Neural progenitor cell (in vitro differentiated cells): ENCODE measurements at regions not wholly inside any gene's neighbourhood (a gene's known extent, or its start where the extent isn't known, plus 50 kb on each side); places are given as distances from the start of the nearest gene placed in this dataset.

Source experiments
- DNase-seq: peaks from one replicate; pipeline ENCODE4 v3.0.0-alpha.2; 2016; ENCODE audit warnings: low spot score
- H2AFZ ChIP-seq: fragments of 200-600 bp; sonication (generic); replicated peaks from 2 replicates; pipeline ENCODE4 v1.6.1; 2016; ENCODE audit warnings: antibody characterized with exemption
- H3F3A ChIP-seq: fragments of 200-600 bp; sonication (generic); 2 replicates; pipeline ENCODE4 v1.6.1; 2016; ENCODE audit warnings: antibody characterized with exemption, low read depth
- H3K27ac ChIP-seq: fragments of 200-600 bp; sonication (generic); 2 replicates; pipeline ENCODE4 v1.5.1; 2016; ENCODE audit warnings: mild to moderate bottlenecking
- H3K27me3 ChIP-seq: fragments of 200-600 bp; sonication (generic); 2 replicates; pipeline ENCODE4 v1.6.1; 2016; ENCODE audit warnings: mild to moderate bottlenecking, moderate library complexity
- H3K36me3 ChIP-seq: fragments of 200-600 bp; sonication (generic); 2 replicates; pipeline ENCODE4 v1.5.1; 2016
- H3K4me1 ChIP-seq: fragments of 200-600 bp; sonication (generic); 2 replicates; pipeline ENCODE4 v1.6.1; 2016; ENCODE audit warnings: mixed run types
- H3K4me2 ChIP-seq: fragments of 200-600 bp; sonication (generic); 2 replicates; pipeline ENCODE4 v1.6.1; 2016
- H3K4me3 ChIP-seq: fragments of 200-600 bp; sonication (generic); 2 replicates; pipeline ENCODE4 v1.5.1; 2016
- H3K79me2 ChIP-seq: fragments of 200-600 bp; sonication (generic); 2 replicates; pipeline ENCODE4 v1.6.1; 2016; ENCODE audit warnings: low read depth
- H3K9ac ChIP-seq: fragments of 200-600 bp; sonication (generic); 2 replicates; pipeline ENCODE4 v1.6.1; 2016
- H3K9me3 ChIP-seq: fragments of 200-600 bp; sonication (generic); 2 replicates; pipeline ENCODE4 v1.5.1; 2016; ENCODE audit warnings: low read depth
- H4K20me1 ChIP-seq: fragments of 200-600 bp; sonication (generic); 2 replicates; pipeline ENCODE4 v1.6.1; 2016; ENCODE audit warnings: low read depth
- H3K27ac Mint-ChIP-seq: 3 replicates; pipeline ENCODE4 v1.8.0; 2021; ENCODE audit warnings: mixed read lengths
- H3K27me3 Mint-ChIP-seq: 2 replicates; pipeline ENCODE4 v1.8.0; 2022; ENCODE audit warnings: low read depth, mild to moderate bottlenecking, inconsistent platforms, moderate library complexity, mixed read lengths; ENCODE audit not compliant: insufficient read depth
- H3K36me3 Mint-ChIP-seq: 3 replicates; pipeline ENCODE4 v1.8.0; 2021; ENCODE audit warnings: mixed read lengths
- H3K4me1 Mint-ChIP-seq: 3 replicates; pipeline ENCODE4 v1.8.0; 2021; ENCODE audit warnings: mixed read lengths
- H3K4me3 Mint-ChIP-seq: 3 replicates; pipeline ENCODE4 v1.8.0; 2021; ENCODE audit warnings: mild to moderate bottlenecking, moderate library complexity, mixed read lengths
- H3K9me3 Mint-ChIP-seq: 3 replicates; pipeline ENCODE4 v1.8.0; 2020; ENCODE audit warnings: mixed read lengths
- CTCF ChIP-seq: fragments of 200-600 bp; sonication (generic); IDR thresholded peaks from 2 replicates; pipeline ENCODE4 v1.5.1; 2017; ENCODE audit warnings: antibody characterized with exemption, mild to moderate bottlenecking
- EZH2 ChIP-seq: fragments of 200-600 bp; sonication (generic); IDR thresholded peaks from 2 replicates; pipeline ENCODE4 v1.6.1; 2017; ENCODE audit warnings: antibody characterized with exemption, mild to moderate bottlenecking, moderate library complexity
- EZH2phosphoT487 ChIP-seq: fragments of 200-600 bp; sonication (generic); IDR thresholded peaks from 2 replicates; pipeline ENCODE4 v1.6.1; 2017; ENCODE audit warnings: antibody characterized with exemption

- H3K27me3 ChIP-seq: no peaks in the 10 kb centered on the region
- peaks cover 19% of the 10 kb centered on the region for H3K4me1 Mint-ChIP-seq
These were observed 128.2 kb upstream of the SDK1 start for GRCh38 chr7:3172768-3173280.

GRCh38 chr7:3174515-3175284 is 126.4 kb upstream of the SDK1 start:
- Mint-ChIP-seq H3K9me3 (peaks cover 9% of the 10 kb centered on the region), H3K4me1 (peaks cover 19% of the 10 kb centered on the region), H3K36me3 (peaks cover 2% of the 10 kb centered on the region), H3K4me3 (no peak overlapping the region), H3K27ac (no peak overlapping the region), H3K27me3 (peaks cover 14% of the 10 kb centered on the region)
- H3K4me1 ChIP-seq: no peaks in the 10 kb centered on the region
- H3K36me3 ChIP-seq: no peaks in the 10 kb centered on the region
- no peaks in the 10 kb centered on the region for H3K79me2 ChIP-seq
- H3K4me3 ChIP-seq: no peak overlapping the region
- no peaks in the 10 kb centered on the region for H3F3A ChIP-seq
- no peaks in the 10 kb centered on the region for H4K20me1 ChIP-seq
- no peak overlapping the region for H3K27ac ChIP-seq
- no peak overlapping the region for H3K4me2 ChIP-seq
- H2AFZ ChIP-seq: no peak overlapping the region
- H3K9me3 ChIP-seq: no peaks in the 10 kb centered on the region
- TF ChIP-seq EZH2: no peak
- TF ChIP-seq EZH2phosphoT487: no peak
- no peak for TF ChIP-seq CTCF
- H3K27me3 ChIP-seq: no peaks in the 10 kb centered on the region
- no peak for DNase-seq
- no peak overlapping the region for H3K9ac ChIP-seq

More at GRCh38 chr7:3172768-3173280, 128.2 kb upstream of the SDK1 start:
- H3K27ac Mint-ChIP-seq: peak overlapping the region; percentile 71
- TF ChIP-seq EZH2phosphoT487 (no peak), CTCF (no peak), EZH2 (no peak)
- no peak overlapping the region for H3K27ac ChIP-seq
- H3K4me3 ChIP-seq: no peak overlapping the region
- no peaks in the 10 kb centered on the region for H3K36me3 ChIP-seq
- H3F3A ChIP-seq: no peaks in the 10 kb centered on the region
- H3K79me2 ChIP-seq: no peaks in the 10 kb centered on the region
- peaks cover 9% of the 10 kb centered on the region for H3K9me3 Mint-ChIP-seq
- H4K20me1 ChIP-seq: no peaks in the 10 kb centered on the region
- no peak overlapping the region for H3K9ac ChIP-seq
- H3K36me3 Mint-ChIP-seq: peaks cover 2% of the 10 kb centered on the region
- DNase-seq: no peak
- peaks cover 20% of the 10 kb centered on the region for H3K27me3 Mint-ChIP-seq
- H3K4me2 ChIP-seq: no peak overlapping the region
- H3K4me1 ChIP-seq: no peaks in the 10 kb centered on the region
- no peak overlapping the region for H2AFZ ChIP-seq
- H3K4me3 Mint-ChIP-seq: no peak overlapping the region
- H3K9me3 ChIP-seq: no peaks in the 10 kb centered on the region

GRCh38 chr7:3175285-3175902 is 125.7 kb upstream of the SDK1 start:
- Histone ChIP-seq H3K9ac (no peak overlapping the region), H3K27ac (no peak overlapping the region), H3K36me3 (no peaks in the 10 kb centered on the region), H3F3A (no peaks in the 10 kb centered on the region), H3K4me3 (no peak overlapping the region), H3K79me2 (no peaks in the 10 kb centered on the region), H3K27me3 (no peaks in the 10 kb centered on the region), H3K9me3 (no peaks in the 10 kb centered on the region), H3K4me1 (no peaks in the 10 kb centered on the region), H3K4me2 (no peak overlapping the region), H4K20me1 (no peaks in the 10 kb centered on the region), H2AFZ (no peak overlapping the region)
- Mint-ChIP-seq H3K36me3 (peaks cover 1% of the 10 kb centered on the region), H3K27me3 (peaks cover 14% of the 10 kb centered on the region), H3K4me1 (peaks cover 19% of the 10 kb centered on the region), H3K27ac (peak overlapping the region; percentile 72), H3K9me3 (peaks cover 9% of the 10 kb centered on the region), H3K4me3 (no peak overlapping the region)
- no peak for DNase-seq
- TF ChIP-seq CTCF (no peak), EZH2 (no peak), EZH2phosphoT487 (no peak)
